Smooth muscle cell (in vitro differentiated cells): ENCODE measurements at regions not wholly inside any gene's neighbourhood (a gene's known extent, or its start where the extent isn't known, plus 50 kb on each side); places are given as distances from the start of the nearest gene placed in this dataset.
A peak's percentile ranks its signal among the peaks of the same experiment; 100 is the strongest.

ENCODE experiments used
- DNase-seq: peaks from one replicate; lab custom pipeline; 2025; ENCODE audit not compliant: unreplicated experiment; lab: John Stamatoyannopoulos, UW
- H2AFZ ChIP-seq: fragments of 200-600 bp; sonication (generic); 2 replicates; pipeline ENCODE4 v1.6.0; 2016; ENCODE audit warnings: antibody characterized with exemption, low read depth, mild to moderate bottlenecking
- H3F3A ChIP-seq: fragments of 200-600 bp; sonication (generic); 2 replicates; pipeline ENCODE4 v1.6.0; 2017; ENCODE audit warnings: antibody characterized with exemption, low read depth
- H3K27ac ChIP-seq: fragments of 200-600 bp; sonication (generic); 2 replicates; pipeline ENCODE4 v1.5.1; 2016; ENCODE audit warnings: low read depth, mild to moderate bottlenecking
- H3K27me3 ChIP-seq: fragments of 200-600 bp; sonication (generic); 2 replicates; pipeline ENCODE4 v1.6.1; 2016; ENCODE audit warnings: low read depth, mild to moderate bottlenecking
- H3K36me3 ChIP-seq: fragments of 200-600 bp; sonication (generic); 2 replicates; pipeline ENCODE4 v1.5.1; 2016; ENCODE audit warnings: low read depth
- H3K4me1 ChIP-seq: fragments of 200-600 bp; sonication (generic); 2 replicates; pipeline ENCODE4 v1.5.1; 2016; ENCODE audit warnings: low read depth
- H3K4me2 ChIP-seq: fragments of 200-600 bp; sonication (generic); 2 replicates; pipeline ENCODE4 v1.6.0; 2016; ENCODE audit warnings: mild to moderate bottlenecking
- H3K4me3 ChIP-seq: fragments of 200-600 bp; sonication (generic); 2 replicates; pipeline ENCODE4 v1.5.1; 2016; ENCODE audit warnings: mild to moderate bottlenecking
- H3K79me2 ChIP-seq: fragments of 200-600 bp; sonication (generic); 2 replicates; pipeline ENCODE4 v1.6.0; 2016; ENCODE audit warnings: low read depth, mild to moderate bottlenecking
- H3K9ac ChIP-seq: fragments of 200-600 bp; sonication (generic); 2 replicates; pipeline ENCODE4 v1.6.0; 2016; ENCODE audit warnings: low read depth
- H3K9me3 ChIP-seq: fragments of 200-600 bp; sonication (generic); replicated peaks from 2 replicates; pipeline ENCODE4 v1.5.1; 2016; ENCODE audit warnings: low read depth
- H4K20me1 ChIP-seq: fragments of 200-600 bp; sonication (generic); 2 replicates; pipeline ENCODE4 v1.6.0; 2016; ENCODE audit warnings: low read depth
- CTCF ChIP-seq: fragments of 200-600 bp; sonication (generic); IDR thresholded peaks from 2 replicates; pipeline ENCODE4 v1.5.1; 2017; ENCODE audit warnings: borderline replicate concordance, mild to moderate bottlenecking, antibody characterized with exemption; ENCODE audit not compliant: insufficient read depth, poor library complexity, severe bottlenecking
- WGBS: methylation state at CpG from one replicate; pipeline ENCODE4 v1.1.7; 2016; ENCODE audit warnings: low lambda C conversion rate; 5-methylcytosine and 5-hydroxymethylcytosine counted together

GRCh38 chr9:26067608-26068007 is 389.4 kb upstream of the TUSC1 start:
- no peak for DNase-seq
- no peak overlapping the region for H2AFZ ChIP-seq
- no peaks in the 10 kb centered on the region for H3K79me2 ChIP-seq
- H3F3A ChIP-seq, result no peaks in the 10 kb centered on the region
- 82% methylated on average over 1 of the region's 1 CpG for WGBS
- no peak overlapping the region for H3K4me3 ChIP-seq
- no peaks in the 10 kb centered on the region for H3K9me3 ChIP-seq
- H3K27me3 ChIP-seq, result no peaks in the 10 kb centered on the region
- no peaks in the 10 kb centered on the region for H4K20me1 ChIP-seq
- H3K9ac ChIP-seq, result no peak overlapping the region
- H3K4me2 ChIP-seq, result no peak overlapping the region
- no peak for TF ChIP-seq CTCF
- H3K4me1 ChIP-seq, result no peaks in the 10 kb centered on the region
- no peak overlapping the region for H3K27ac ChIP-seq
- H3K36me3 ChIP-seq, result no peaks in the 10 kb centered on the region

GRCh38 chr9:26066237-26066636 is 388.0 kb upstream of the TUSC1 start:
- no peaks in the 10 kb centered on the region for H4K20me1 ChIP-seq
- no peaks in the 10 kb centered on the region for H3K27me3 ChIP-seq
- TF ChIP-seq CTCF, result no peak
- no peaks in the 10 kb centered on the region for H3K79me2 ChIP-seq
- H3K4me1 ChIP-seq, result peaks cover 5% of the 10 kb centered on the region
- no peaks in the 10 kb centered on the region for H3F3A ChIP-seq
- DNase-seq, result no peak
- no peak overlapping the region for H3K27ac ChIP-seq
- 58% methylated on average over 1 of the region's 1 CpG for WGBS
- H3K4me2 ChIP-seq, result no peak overlapping the region
- no peak overlapping the region for H2AFZ ChIP-seq
- no peaks in the 10 kb centered on the region for H3K36me3 ChIP-seq
- H3K9ac ChIP-seq, result no peak overlapping the region
- no peak overlapping the region for H3K4me3 ChIP-seq
- no peaks in the 10 kb centered on the region for H3K9me3 ChIP-seq

GRCh38 chr9:26061948-26062575 is 383.8 kb upstream of the TUSC1 start:
- Histone ChIP-seq H3K9me3 (no peaks in the 10 kb centered on the region), H3K4me2 (no peak overlapping the region), H3K9ac (no peak overlapping the region), H3K27ac (no peak overlapping the region), H3K27me3 (no peaks in the 10 kb centered on the region), H2AFZ (peak overlapping the region; percentile 5), H3K4me1 (peaks cover 5% of the 10 kb centered on the region), H3K79me2 (no peaks in the 10 kb centered on the region), H4K20me1 (no peaks in the 10 kb centered on the region), H3K4me3 (no peak overlapping the region), H3F3A (no peaks in the 10 kb centered on the region), H3K36me3 (no peaks in the 10 kb centered on the region)
- DNase-seq, result no peak
- no peak for TF ChIP-seq CTCF
- WGBS, result 49% methylated on average over 4 of the region's 4 CpGs
